ENCODE measurements at regions not wholly inside any gene's neighbourhood (a gene's known extent, or its start where the extent isn't known, plus 50 kb on each side); places are given as distances from the start of the nearest gene placed in this dataset.

- Histone ChIP-seq H3K9me3 (ENCODE audit: control insufficient read depth, insufficient read depth, low read depth, low read length) (no peaks in the 10 kb centered on the region), H3K4me3 (ENCODE audit: low read depth, low read length) (no peak overlapping the region), H3K27ac (ENCODE audit: extremely low read depth, low read depth, low read length) (no peak overlapping the region), H3K4me1 (ENCODE audit: control insufficient read depth, insufficient read depth, low read length) (no peaks in the 10 kb centered on the region), H3K36me3 (ENCODE audit: control insufficient read depth in 2 of 2, insufficient read depth in 1 of 2, low read length in 2 of 2) (no peaks in the 10 kb centered on the region)
- TF ChIP-seq ZNF654 (tag by site-specific recombination; IDR thresholded peaks at IDR 0.05; ENCODE audit: low read depth) (peak; percentile 38), CTCF (tag by site-specific recombination; IDR thresholded peaks at IDR 0.05) (peak; percentile 38; the same call in 1 of the 2 replicates), ZNF10 (tag by site-specific recombination; IDR thresholded peaks at IDR 0.05) (peak; percentile 29; the same call in 1 of the 2 replicates), ZFP41 (tag by site-specific recombination; IDR thresholded peaks at IDR 0.05; ENCODE audit: borderline replicate concordance) (no peak)
- ChIA-PET CTCF (interaction anchor here (0.6 to 1.9 kb wide), 32 partner anchors 8 to 1444 kb away, joined by 3 to 7 read pairs (median 4); no protein-coding TSS in a partner anchor), POLR2A (no interaction called here)
These were observed 77.6 kb upstream of the CHRM3 start for GRCh38 chr1:239308701-239309333.

GRCh38 chr1:239307886-239308285, 78.5 kb upstream of the CHRM3 start:
- Histone ChIP-seq H3K36me3 (ENCODE audit: control insufficient read depth in 2 of 2, insufficient read depth in 1 of 2, low read length in 2 of 2) (no peaks in the 10 kb centered on the region), H3K4me3 (ENCODE audit: low read depth, low read length) (no peak overlapping the region), H3K27ac (ENCODE audit: extremely low read depth, low read depth, low read length) (no peak overlapping the region), H3K4me1 (ENCODE audit: control insufficient read depth, insufficient read depth, low read length) (no peaks in the 10 kb centered on the region), H3K9me3 (ENCODE audit: control insufficient read depth, insufficient read depth, low read depth, low read length) (no peaks in the 10 kb centered on the region)
- TF ChIP-seq ZNF335 (tag by site-specific recombination; conservative IDR thresholded peaks at IDR 0.05) (no peak), ZNF560 (tag by site-specific recombination; IDR thresholded peaks at IDR 0.05; ENCODE audit: borderline replicate concordance) (no peak), ZNF24 (tag by site-specific recombination; IDR thresholded peaks at IDR 0.05) (no peak), ZNF488 (tag by site-specific recombination; IDR thresholded peaks at IDR 0.05) (no peak), ZFP41 (tag by site-specific recombination; IDR thresholded peaks at IDR 0.05; ENCODE audit: borderline replicate concordance) (no peak), ZNF184 (tag by site-specific recombination; IDR thresholded peaks at IDR 0.05) (no peak), FEZF1 (tag by site-specific recombination; IDR thresholded peaks at IDR 0.05) (no peak), ZNF837 (tag by site-specific recombination; IDR thresholded peaks at IDR 0.05) (no peak)
- CTCF ChIA-PET, result interaction anchor here (0.6 to 1.9 kb wide), 25 partner anchors 8 to 1932 kb away, joined by 3 to 7 read pairs (median 4); no protein-coding TSS in a partner anchor
- POLR2A ChIA-PET, result no interaction called here

- Histone ChIP-seq H3K4me3 (ENCODE audit: low read depth, low read length) (no peak overlapping the region), H3K4me1 (ENCODE audit: control insufficient read depth, insufficient read depth, low read length) (no peaks in the 10 kb centered on the region), H3K36me3 (ENCODE audit: control insufficient read depth in 2 of 2, insufficient read depth in 1 of 2, low read length in 2 of 2) (no peaks in the 10 kb centered on the region), H3K9me3 (ENCODE audit: control insufficient read depth, insufficient read depth, low read depth, low read length) (no peaks in the 10 kb centered on the region), H3K27ac (ENCODE audit: extremely low read depth, low read depth, low read length) (no peak overlapping the region)
- POLR2A ChIA-PET, result no interaction called here
- CTCF ChIA-PET, result interaction anchor here (0.6 to 1.4 kb wide), 5 partner anchors 35 to 642 kb away, joined by 3 to 5 read pairs (median 3); no protein-coding TSS in a partner anchor
- TF ChIP-seq SETDB1 (IDR thresholded peaks at IDR 0.05; ENCODE audit: insufficient read length, low read length), result no peak
- no peak for TF ChIP-seq IKZF3 (tag by site-specific recombination; IDR thresholded peaks at IDR 0.05)
- no peak for TF ChIP-seq ZNF19 (tag by site-specific recombination; IDR thresholded peaks at IDR 0.05; ENCODE audit: low read depth)
- TF ChIP-seq ZNF24 (tag by site-specific recombination; IDR thresholded peaks at IDR 0.05), result no peak
- TF ChIP-seq ZBTB49 (tag by site-specific recombination; IDR thresholded peaks at IDR 0.05; ENCODE audit: low read depth), result no peak
- no peak for TF ChIP-seq ZBTB1 (tag by site-specific recombination; IDR thresholded peaks at IDR 0.05)
- TF ChIP-seq HIC1 (tag by site-specific recombination; IDR thresholded peaks at IDR 0.05), result no peak
- TF ChIP-seq OVOL3 (tag by site-specific recombination; IDR thresholded peaks at IDR 0.05), result no peak
- no peak for TF ChIP-seq ZNF280D (tag by site-specific recombination; IDR thresholded peaks at IDR 0.05)
- no peak for TF ChIP-seq ZNF548 (tag by site-specific recombination; IDR thresholded peaks at IDR 0.05)
- TF ChIP-seq ZNF785 (tag by site-specific recombination; IDR thresholded peaks at IDR 0.05), result no peak
These were observed 79.9 kb upstream of the CHRM3 start for GRCh38 chr1:239306426-239306825.
